Neural cell (in vitro differentiated cells): ENCODE measurements at regions not wholly inside any gene's neighbourhood (a gene's known extent, or its start where the extent isn't known, plus 50 kb on each side); places are given as distances from the start of the nearest gene placed in this dataset.
"Not testable (repeated sequence)": the region's sequence is repeated elsewhere in the genome, so short reads cannot be mapped to it uniquely, and the experiment has no call there.

Experiments used
- H2AFZ ChIP-seq: fragments of 200-600, 300-800 bp; sonication (generic), shearing (Covaris generic); 2 replicates; pipeline ENCODE4 v1.6.0; 2014; ENCODE audit warnings: low read depth, mild to moderate bottlenecking, antibody characterized with exemption, low read length, moderate library complexity
- H3F3A ChIP-seq: fragments of 200-600 bp; shearing (Covaris generic); 2 replicates; pipeline ENCODE4 v1.6.1; 2016; ENCODE audit warnings: mild to moderate bottlenecking, moderate library complexity, mixed read lengths, antibody characterized with exemption, low read length; ENCODE audit not compliant: insufficient read depth, poor library complexity, severe bottlenecking
- H3K27ac ChIP-seq: fragments of 200-600, 300-800 bp; sonication (generic), shearing (Covaris generic); 2 replicates; pipeline ENCODE4 v1.5.1; 2014; ENCODE audit warnings: mild to moderate bottlenecking, low read length, moderate library complexity
- H3K27me3 ChIP-seq: fragments of 300-800, 200-600 bp; sonication (generic), shearing (Covaris generic); 2 replicates; pipeline ENCODE4 v1.6.0; 2014; ENCODE audit warnings: mild to moderate bottlenecking, low read depth, low read length, moderate library complexity; ENCODE audit not compliant: insufficient read depth
- H3K36me3 ChIP-seq: fragments of 300-800, 200-600 bp; sonication (generic), shearing (Covaris generic); 2 replicates; pipeline ENCODE4 v1.5.1; 2014; ENCODE audit warnings: mild to moderate bottlenecking, antibody characterized with exemption, low read length, moderate library complexity; ENCODE audit not compliant: insufficient read depth
- H3K4me2 ChIP-seq: fragments of 300-800, 200-600 bp; sonication (generic), shearing (Covaris generic); 2 replicates; pipeline ENCODE4 v1.6.0; 2014; ENCODE audit warnings: mild to moderate bottlenecking, low read length
- H3K4me3 ChIP-seq: fragments of 300-800, 200-600 bp; sonication (generic), shearing (Covaris generic); 2 replicates; pipeline ENCODE4 v1.5.1; 2014; ENCODE audit warnings: mild to moderate bottlenecking, low read length, moderate library complexity
- H3K79me2 ChIP-seq: fragments of 200-600 bp; shearing (Covaris generic); replicated peaks from 2 replicates; pipeline ENCODE4 v1.6.0; 2014; ENCODE audit warnings: mild to moderate bottlenecking, low read length, moderate library complexity; ENCODE audit not compliant: insufficient read depth
- H3K9ac ChIP-seq: fragments of 300-800, 200-600 bp; sonication (generic), shearing (Covaris generic); 2 replicates; pipeline ENCODE4 v1.6.1; 2016; ENCODE audit warnings: mild to moderate bottlenecking, low read length, mixed read lengths
- H3K9me2 ChIP-seq: fragments of 200-600 bp; shearing (Covaris generic); 2 replicates; pipeline ENCODE4 v1.6.1; 2016; ENCODE audit warnings: mild to moderate bottlenecking, low read length, mixed read lengths; ENCODE audit not compliant: insufficient read depth
- H3K9me3 ChIP-seq: fragments of 200-600, 300-800 bp; sonication (generic), shearing (Covaris generic); 2 replicates; pipeline ENCODE4 v1.6.1; 2016; ENCODE audit warnings: mild to moderate bottlenecking, mixed run types, low read length, moderate library complexity, mixed read lengths
- H4K20me1 ChIP-seq: fragments of 200-600 bp; shearing (Covaris generic); 2 replicates; pipeline ENCODE4 v1.6.1; 2016; ENCODE audit warnings: mild to moderate bottlenecking, mixed run types; ENCODE audit not compliant: insufficient read depth
- CTCF ChIP-seq: fragments of 450-650 bp; IDR thresholded peaks from 2 replicates; pipeline ENCODE4 v1.5.1; 2014; ENCODE audit warnings: antibody characterized with exemption, mild to moderate bottlenecking, moderate library complexity; ENCODE audit not compliant: poor library complexity, severe bottlenecking
- EP300 ChIP-seq: fragments of 450-650 bp; conservative IDR thresholded peaks from 2 replicates; pipeline ENCODE4 v1.6.1; 2014; ENCODE audit warnings: antibody characterized with exemption, mild to moderate bottlenecking, moderate library complexity; ENCODE audit not compliant: poor library complexity, severe bottlenecking
- EZH2 ChIP-seq: fragments of 200-600, 300-800 bp; shearing (Covaris generic), sonication (generic); IDR thresholded peaks from 2 replicates; pipeline ENCODE4 v1.6.1; 2014; ENCODE audit warnings: antibody characterized with exemption, low read length, borderline replicate concordance, mild to moderate bottlenecking; ENCODE audit not compliant: insufficient read depth, poor library complexity, severe bottlenecking
- MXI1 ChIP-seq: fragments of 450-650 bp; conservative IDR thresholded peaks from 2 replicates; pipeline ENCODE4 v1.6.1; 2014; ENCODE audit warnings: antibody characterized with exemption, mild to moderate bottlenecking; ENCODE audit not compliant: poor library complexity, severe bottlenecking
- POLR2AphosphoS5 ChIP-seq: IDR thresholded peaks from 2 replicates; pipeline ENCODE4 v1.6.1; 2012
- RAD21 ChIP-seq: fragments of 450-650 bp; conservative IDR thresholded peaks from 2 replicates; pipeline ENCODE4 v1.6.1; 2014; ENCODE audit warnings: antibody characterized with exemption, mild to moderate bottlenecking, moderate library complexity
- REST ChIP-seq: IDR thresholded peaks from 2 replicates; pipeline ENCODE4 v1.6.1; 2012; ENCODE audit warnings: borderline replicate concordance
- SMC3 ChIP-seq: fragments of 450-650 bp; conservative IDR thresholded peaks from 2 replicates; pipeline ENCODE4 v1.6.1; 2014; ENCODE audit warnings: antibody characterized with exemption, mild to moderate bottlenecking, moderate library complexity; ENCODE audit not compliant: poor library complexity
- TAF1 ChIP-seq: IDR thresholded peaks from 2 replicates; pipeline ENCODE4 v1.6.1; 2012; ENCODE audit warnings: low read depth

- H3K9me2 ChIP-seq: no peaks in the 10 kb centered on the region
- TF ChIP-seq EZH2 (no peak), CTCF (no peak), TAF1 (no peak), POLR2AphosphoS5 (no peak), EP300 (no peak), REST (no peak), SMC3 (no peak), MXI1 (no peak), RAD21 (no peak)
- H3K27me3 ChIP-seq: no peaks in the 10 kb centered on the region
- no peak overlapping the region for H3K27ac ChIP-seq
- no peaks in the 10 kb centered on the region for H3K9me3 ChIP-seq
- H4K20me1 ChIP-seq: no peaks in the 10 kb centered on the region
- no peak overlapping the region for H2AFZ ChIP-seq
- no peaks in the 10 kb centered on the region for H3K36me3 ChIP-seq
- no peak overlapping the region for H3K9ac ChIP-seq
- no peaks in the 10 kb centered on the region for H3F3A ChIP-seq
- H3K4me3 ChIP-seq: no peak overlapping the region
- no peak overlapping the region for H3K4me2 ChIP-seq
- no peaks in the 10 kb centered on the region for H3K79me2 ChIP-seq
Measured at GRCh38 chr12:105659355-105660075, 329.0 kb downstream of the C12orf75 start.

GRCh38 chr12:105664765-105665164 is 334.3 kb downstream of the C12orf75 start:
- H3K4me3 ChIP-seq, H3K9me3 ChIP-seq, H2AFZ ChIP-seq, H3K9me2 ChIP-seq, H3K9ac ChIP-seq, H3K27me3 ChIP-seq, H4K20me1 ChIP-seq, H3F3A ChIP-seq, H3K27ac ChIP-seq, H3K36me3 ChIP-seq, H3K4me2 ChIP-seq, H3K79me2 ChIP-seq: not testable (repeated sequence)

GRCh38 chr12:105665366-105665765 is 334.9 kb downstream of the C12orf75 start:
- H4K20me1 ChIP-seq: no peaks in the 10 kb centered on the region
- H3K36me3 ChIP-seq: no peaks in the 10 kb centered on the region
- H3K9me2 ChIP-seq: no peaks in the 10 kb centered on the region
- H3K27ac ChIP-seq: no peak overlapping the region
- H3K9ac ChIP-seq: no peak overlapping the region
- H3K27me3 ChIP-seq: no peaks in the 10 kb centered on the region
- no peak overlapping the region for H3K4me3 ChIP-seq
- no peaks in the 10 kb centered on the region for H3K9me3 ChIP-seq
- H2AFZ ChIP-seq: no peak overlapping the region
- no peak for TF ChIP-seq RAD21
- no peak for TF ChIP-seq EP300
- no peak for TF ChIP-seq CTCF
- TF ChIP-seq TAF1: no peak
- no peak for TF ChIP-seq REST
- TF ChIP-seq SMC3: no peak
- no peak for TF ChIP-seq POLR2AphosphoS5
- no peak for TF ChIP-seq MXI1
- no peak for TF ChIP-seq EZH2
- H3F3A ChIP-seq: no peaks in the 10 kb centered on the region
- no peak overlapping the region for H3K4me2 ChIP-seq
- H3K79me2 ChIP-seq: no peaks in the 10 kb centered on the region
